ENCODE measurements at regions not wholly inside any gene's neighbourhood (a gene's known extent, or its start where the extent isn't known, plus 50 kb on each side); places are given as distances from the start of the nearest gene placed in this dataset.

- POLR2A ChIA-PET, result no interaction called here
- DNase-seq (no peak), ATAC-seq (no peak)
- Mint-ChIP-seq H3K27me3 (no peaks in the 10 kb centered on the region), H3K4me3 (no peak overlapping the region), H3K27ac (no peak overlapping the region), H3K4me1 (peaks cover 18% of the 10 kb centered on the region), H3K36me3 (ENCODE audit: low read depth) (no peaks in the 10 kb centered on the region), H3K9me3 (ENCODE audit: low read depth) (peaks cover 3% of the 10 kb centered on the region)
- intact Hi-C loops (cut with DNase I, micrococcal nuclease), result loop anchor here in 1 of 2 experiments (5.0 kb wide), 1 partner anchor 38 kb away; no protein-coding TSS in a partner anchor
- CTCF ChIA-PET, result no interaction called here
These were observed 586.3 kb upstream of the LMCD1 start for GRCh38 chr3:7915356-7915755.

- no peaks in the 10 kb centered on the region for H3K36me3 Mint-ChIP-seq (ENCODE audit: low read depth)
- ChIA-PET POLR2A (interaction anchor here (0.5 kb wide), 1 partner anchor 440 kb away, joined by 4 read pairs; no protein-coding TSS in a partner anchor), CTCF (interaction anchor here (0.7 kb wide), 1 partner anchor 292 kb away, joined by 3 read pairs; no protein-coding TSS in a partner anchor)
- no peak overlapping the region for H3K4me3 Mint-ChIP-seq
- no peak overlapping the region for H3K27ac Mint-ChIP-seq
- peaks cover 18% of the 10 kb centered on the region for H3K4me1 Mint-ChIP-seq
- peaks cover 3% of the 10 kb centered on the region for H3K9me3 Mint-ChIP-seq (ENCODE audit: low read depth)
- ATAC-seq, result peak; percentile 97
- intact Hi-C loops (cut with DNase I, micrococcal nuclease), result loop anchor here (2.0 to 5.0 kb wide), 2 partner anchors 40 to 41 kb away; no protein-coding TSS in a partner anchor
- H3K27me3 Mint-ChIP-seq, result no peaks in the 10 kb centered on the region
- DNase-seq, result peak; percentile 47
These were observed 584.0 kb upstream of the LMCD1 start for GRCh38 chr3:7917443-7918151.

- Mint-ChIP-seq H3K27ac (no peak overlapping the region), H3K9me3 (ENCODE audit: low read depth) (no peaks in the 10 kb centered on the region), H3K4me3 (no peak overlapping the region), H3K4me1 (peaks cover 12% of the 10 kb centered on the region), H3K36me3 (ENCODE audit: low read depth) (no peaks in the 10 kb centered on the region), H3K27me3 (no peaks in the 10 kb centered on the region)
- no peak for DNase-seq
- ATAC-seq, result no peak
- intact Hi-C loops (cut with DNase I, micrococcal nuclease), result no loop called here
- CTCF ChIA-PET, result interaction anchor here (0.9 to 1.4 kb wide), 2 partner anchors 191 to 319 kb away, joined by 3 read pairs; no protein-coding TSS in a partner anchor
- POLR2A ChIA-PET, result no interaction called here
These were observed 581.4 kb upstream of the LMCD1 start for GRCh38 chr3:7920211-7920610.

GRCh38 chr3:7924228-7924627 lies 577.4 kb upstream of the LMCD1 start:
- H3K4me1 Mint-ChIP-seq, result peaks cover 12% of the 10 kb centered on the region
- DNase-seq (no peak), ATAC-seq (no peak)
- no peaks in the 10 kb centered on the region for H3K9me3 Mint-ChIP-seq (ENCODE audit: low read depth)
- H3K4me3 Mint-ChIP-seq, result no peak overlapping the region
- intact Hi-C loops (cut with DNase I, micrococcal nuclease), result no loop called here
- H3K27me3 Mint-ChIP-seq, result no peaks in the 10 kb centered on the region
- no peak overlapping the region for H3K27ac Mint-ChIP-seq
- POLR2A ChIA-PET, result no interaction called here
- CTCF ChIA-PET, result no interaction called here
- no peaks in the 10 kb centered on the region for H3K36me3 Mint-ChIP-seq (ENCODE audit: low read depth)

DNA sequence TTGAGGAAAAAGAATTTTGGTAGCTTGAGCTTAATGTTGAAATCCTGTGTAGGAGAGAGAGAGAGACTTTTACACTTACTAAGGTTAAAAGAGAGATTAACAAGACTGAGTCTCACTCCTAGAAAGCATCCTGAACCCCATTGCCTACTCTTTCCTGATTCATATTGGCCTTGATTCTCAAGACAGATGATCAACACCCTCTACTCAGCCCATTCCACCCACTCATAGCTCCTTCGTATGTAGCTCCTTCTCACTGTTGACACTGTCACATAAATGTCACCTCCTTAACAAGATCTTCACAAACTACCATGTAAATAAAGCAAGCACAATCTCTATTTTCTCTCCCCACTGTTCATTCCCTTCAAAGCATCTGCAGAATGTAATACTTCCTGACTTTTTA lies 574.6 kb upstream of the LMCD1 start:
- no peaks in the 10 kb centered on the region for H3K36me3 Mint-ChIP-seq (ENCODE audit: low read depth)
- H3K4me3 Mint-ChIP-seq, result no peak overlapping the region
- ChIA-PET CTCF (interaction anchor here (0.8 kb wide), 1 partner anchor 715 kb away, joined by 3 read pairs; no protein-coding TSS in a partner anchor), POLR2A (interaction anchor here (0.6 kb wide), 1 partner anchor 146 kb away, joined by 3 read pairs; no protein-coding TSS in a partner anchor)
- intact Hi-C loops (cut with DNase I, micrococcal nuclease), result no loop called here
- no peak for DNase-seq
- peak; percentile 39 for ATAC-seq
- H3K27me3 Mint-ChIP-seq, result no peaks in the 10 kb centered on the region
- H3K27ac Mint-ChIP-seq, result no peak overlapping the region
- H3K9me3 Mint-ChIP-seq (ENCODE audit: low read depth), result no peaks in the 10 kb centered on the region
- peaks cover 15% of the 10 kb centered on the region for H3K4me1 Mint-ChIP-seq

GRCh38 chr3:7927864-7928263 lies 573.8 kb upstream of the LMCD1 start:
- DNase-seq, result no peak
- H3K27ac Mint-ChIP-seq, result no peak overlapping the region
- intact Hi-C loops (cut with DNase I, micrococcal nuclease), result no loop called here
- H3K9me3 Mint-ChIP-seq (ENCODE audit: low read depth), result no peaks in the 10 kb centered on the region
- no peak overlapping the region for H3K4me3 Mint-ChIP-seq
- ChIA-PET POLR2A (no interaction called here), CTCF (no interaction called here)
- H3K36me3 Mint-ChIP-seq (ENCODE audit: low read depth), result no peaks in the 10 kb centered on the region
- no peak for ATAC-seq
- peaks cover 15% of the 10 kb centered on the region for H3K4me1 Mint-ChIP-seq
- H3K27me3 Mint-ChIP-seq, result no peaks in the 10 kb centered on the region

DNA sequence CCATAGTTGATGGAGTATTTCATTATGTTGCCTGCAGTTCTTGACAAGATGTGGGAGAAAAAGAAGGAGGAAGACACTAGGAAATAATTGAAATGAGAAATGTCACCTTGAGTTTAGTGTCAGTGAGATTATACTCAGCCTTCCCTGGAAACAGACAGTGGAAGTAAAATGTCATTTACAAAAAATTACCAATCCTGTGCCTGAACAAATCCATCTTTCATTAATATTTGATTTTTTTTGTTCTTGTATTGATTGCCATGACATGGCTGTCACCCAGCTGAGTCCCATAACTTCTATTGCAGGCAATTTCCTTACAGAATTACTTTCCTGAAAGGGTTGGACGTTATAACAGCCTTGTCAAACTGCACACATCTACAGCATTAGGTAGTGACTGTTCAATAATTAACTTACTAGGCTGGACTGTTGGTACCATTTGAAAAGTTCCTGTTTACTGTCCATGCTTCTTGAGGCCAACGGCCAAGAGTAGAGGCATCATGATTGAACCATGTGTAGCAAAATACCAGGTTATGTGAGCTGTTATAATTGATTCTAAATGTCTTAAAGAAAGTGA lies 572.2 kb upstream of the LMCD1 start:
- intact Hi-C loops (cut with DNase I, micrococcal nuclease), result no loop called here
- Mint-ChIP-seq H3K4me1 (peaks cover 15% of the 10 kb centered on the region), H3K9me3 (ENCODE audit: low read depth) (peaks cover 4% of the 10 kb centered on the region), H3K36me3 (ENCODE audit: low read depth) (peaks cover 3% of the 10 kb centered on the region), H3K27ac (no peak overlapping the region), H3K4me3 (no peak overlapping the region), H3K27me3 (peaks cover 2% of the 10 kb centered on the region)
- POLR2A ChIA-PET, result no interaction called here
- DNase-seq (no peak), ATAC-seq (no peak)
- CTCF ChIA-PET, result interaction anchor here (1.0 kb wide), 1 partner anchor 144 kb away, joined by 3 read pairs; no protein-coding TSS in a partner anchor

DNA sequence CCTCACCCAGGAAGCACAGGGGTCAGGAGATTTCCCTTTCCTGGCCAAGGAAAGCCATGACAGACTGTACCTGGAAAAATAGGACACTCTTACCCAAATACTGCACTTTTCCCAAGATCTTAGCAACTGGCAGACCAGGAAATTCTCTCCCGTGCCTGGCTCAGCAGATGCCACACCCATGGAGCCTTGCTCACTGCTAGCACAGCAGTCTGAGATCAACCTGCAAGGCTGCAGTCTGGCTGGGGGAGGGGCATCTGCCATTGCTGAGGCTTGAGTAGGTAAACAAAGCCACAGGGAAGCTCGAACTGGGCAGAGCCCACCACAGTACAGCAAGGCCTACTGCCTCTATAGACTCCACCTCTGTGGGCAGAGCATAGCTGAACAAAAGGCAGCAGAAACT lies 567.3 kb upstream of the LMCD1 start:
- peaks cover 10% of the 10 kb centered on the region for H3K4me1 Mint-ChIP-seq
- no peak overlapping the region for H3K27ac Mint-ChIP-seq
- DNase-seq (no peak), ATAC-seq (no peak)
- ChIA-PET CTCF (no interaction called here), POLR2A (no interaction called here)
- H3K4me3 Mint-ChIP-seq, result no peak overlapping the region
- intact Hi-C loops (cut with DNase I, micrococcal nuclease), result loop anchor here in 1 of 2 experiments (1.0 kb wide), 1 partner anchor 33 kb away; no protein-coding TSS in a partner anchor
- peaks cover 3% of the 10 kb centered on the region for H3K27me3 Mint-ChIP-seq
- H3K36me3 Mint-ChIP-seq (ENCODE audit: low read depth), result peaks cover 5% of the 10 kb centered on the region
- H3K9me3 Mint-ChIP-seq (ENCODE audit: low read depth), result peaks cover 13% of the 10 kb centered on the region

- Mint-ChIP-seq H3K27ac (no peak overlapping the region), H3K36me3 (ENCODE audit: low read depth) (no peaks in the 10 kb centered on the region), H3K4me3 (no peak overlapping the region), H3K9me3 (ENCODE audit: low read depth) (no peaks in the 10 kb centered on the region), H3K4me1 (peaks cover 12% of the 10 kb centered on the region), H3K27me3 (no peaks in the 10 kb centered on the region)
- ATAC-seq, result no peak
- ChIA-PET POLR2A (no interaction called here), CTCF (no interaction called here)
- no peak for DNase-seq
- intact Hi-C loops (cut with DNase I, micrococcal nuclease), result no loop called here
These were observed 553.7 kb upstream of the LMCD1 start for GRCh38 chr3:7947930-7948329.

DNA sequence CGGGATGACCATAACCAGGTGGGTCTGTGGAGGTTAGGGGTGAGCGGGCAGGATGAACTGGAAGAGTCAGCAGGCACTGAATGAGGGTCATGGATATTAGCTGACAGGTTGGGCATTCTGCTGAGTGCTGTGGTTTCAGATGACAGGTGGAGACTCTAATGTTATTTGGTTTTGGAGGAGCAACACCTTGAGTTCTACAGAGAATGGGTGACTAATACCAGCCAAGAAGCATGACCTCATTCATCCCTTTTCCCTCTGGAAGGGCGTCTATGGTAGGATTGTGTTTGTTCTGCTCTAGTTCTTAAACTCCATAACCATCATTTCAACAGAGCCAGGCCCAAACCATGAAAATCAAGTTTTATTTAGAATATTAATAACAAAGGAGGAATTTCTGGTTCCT lies 550.7 kb upstream of the LMCD1 start:
- Mint-ChIP-seq H3K36me3 (ENCODE audit: low read depth) (no peaks in the 10 kb centered on the region), H3K4me3 (no peak overlapping the region), H3K27ac (no peak overlapping the region), H3K4me1 (peaks cover 12% of the 10 kb centered on the region), H3K27me3 (no peaks in the 10 kb centered on the region), H3K9me3 (ENCODE audit: low read depth) (no peaks in the 10 kb centered on the region)
- no peak for ATAC-seq
- POLR2A ChIA-PET, result no interaction called here
- intact Hi-C loops (cut with DNase I, micrococcal nuclease), result no loop called here
- CTCF ChIA-PET, result no interaction called here
- DNase-seq, result no peak

DNA sequence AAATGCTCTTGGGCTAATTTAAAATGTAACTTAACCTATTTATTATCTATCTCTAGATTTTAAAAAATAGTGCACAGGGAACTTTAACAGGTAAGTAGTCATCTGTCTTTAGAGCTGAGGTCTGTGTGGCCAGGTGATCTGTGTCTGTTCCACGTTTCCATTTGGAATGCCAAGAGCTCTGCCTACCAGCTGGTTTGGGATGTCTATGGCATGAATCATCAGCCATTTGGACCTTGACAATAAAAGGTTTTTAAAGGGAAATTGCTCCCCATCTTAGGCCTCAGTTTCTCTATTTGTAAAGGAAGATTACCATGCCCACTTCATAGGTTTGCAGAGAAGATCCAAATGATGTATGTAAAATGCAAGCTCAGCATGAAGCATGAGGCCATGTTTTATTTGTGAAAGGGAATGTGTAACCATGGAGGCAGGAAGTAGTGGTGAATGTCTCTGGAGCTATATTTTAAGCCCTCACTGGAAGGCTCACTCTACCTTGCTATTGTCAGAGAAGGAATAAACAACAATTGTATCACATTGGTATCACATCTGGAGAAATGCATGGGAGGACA lies 548.1 kb upstream of the LMCD1 start:
- Mint-ChIP-seq H3K36me3 (ENCODE audit: low read depth) (no peaks in the 10 kb centered on the region), H3K4me1 (peaks cover 3% of the 10 kb centered on the region), H3K9me3 (ENCODE audit: low read depth) (no peaks in the 10 kb centered on the region), H3K27ac (no peak overlapping the region), H3K4me3 (no peak overlapping the region), H3K27me3 (no peaks in the 10 kb centered on the region)
- DNase-seq, result no peak
- ChIA-PET POLR2A (interaction anchor here (0.7 kb wide), 1 partner anchor 43 kb away, joined by 3 read pairs; no protein-coding TSS in a partner anchor), CTCF (interaction anchor here (0.9 kb wide), 1 partner anchor 15 kb away, joined by 4 read pairs; no protein-coding TSS in a partner anchor)
- intact Hi-C loops (cut with DNase I, micrococcal nuclease), result no loop called here
- ATAC-seq, result no peak

DNA sequence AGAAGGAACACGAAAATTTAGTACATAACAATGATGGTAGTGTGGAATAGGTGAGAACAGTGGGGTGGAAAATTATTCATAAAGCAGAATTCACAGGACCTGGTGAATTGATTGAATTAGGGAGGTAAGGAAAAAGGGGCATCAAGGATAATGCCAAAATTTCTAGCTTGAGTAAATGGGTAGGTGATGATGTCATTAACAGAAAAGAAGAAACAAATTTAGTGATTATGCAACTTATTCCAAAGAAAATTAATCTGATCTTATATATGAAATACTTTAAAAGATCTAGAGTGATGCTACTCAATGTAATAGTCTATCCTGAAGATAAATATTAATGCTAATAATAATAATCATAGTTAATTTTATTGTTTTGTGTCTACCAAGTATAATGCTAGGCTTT lies 544.6 kb upstream of the LMCD1 start:
- ChIA-PET POLR2A (no interaction called here), CTCF (no interaction called here)
- H3K4me1 Mint-ChIP-seq, result no peaks in the 10 kb centered on the region
- H3K9me3 Mint-ChIP-seq (ENCODE audit: low read depth), result no peaks in the 10 kb centered on the region
- no peak overlapping the region for H3K4me3 Mint-ChIP-seq
- ATAC-seq (no peak), DNase-seq (no peak)
- no peak overlapping the region for H3K27ac Mint-ChIP-seq
- intact Hi-C loops (cut with DNase I, micrococcal nuclease), result no loop called here
- no peaks in the 10 kb centered on the region for H3K36me3 Mint-ChIP-seq (ENCODE audit: low read depth)
- H3K27me3 Mint-ChIP-seq, result no peaks in the 10 kb centered on the region

Data from activated CD4-positive, alpha-beta T cell treated with anti-CD3 and anti-CD28 coated beads for 36 hours (primary cell).